Fibroblast of lung (primary cell): ENCODE measurements at regions not wholly inside any gene's neighbourhood (a gene's known extent, or its start where the extent isn't known, plus 50 kb on each side); places are given as distances from the start of the nearest gene placed in this dataset.

Source experiments
- DNase-seq, 2 donors: peaks; one replicate each; pipeline versions ENCODE4 v3.0.0 to v3.0.0-alpha.2; 2010; ENCODE audit warnings: low read depth in 2 of 2
- H2AFZ ChIP-seq: 2 replicates; pipeline ENCODE4 v1.5.1; 2012; ENCODE audit warnings: low read length, control low read depth, inconsistent platforms
- H3K27ac ChIP-seq: 2 replicates; pipeline ENCODE4 v1.5.1; 2011; ENCODE audit warnings: low read length, control low read depth; ENCODE audit not compliant: insufficient read depth
- H3K27me3 ChIP-seq: 2 replicates; pipeline ENCODE4 v1.5.1; 2011; ENCODE audit warnings: mild to moderate bottlenecking, low read length; ENCODE audit not compliant: control insufficient read depth, insufficient read depth
- H3K36me3 ChIP-seq: 2 replicates; pipeline ENCODE4 v1.5.1; 2011; ENCODE audit warnings: low read length; ENCODE audit not compliant: control insufficient read depth, insufficient read depth
- H3K4me1 ChIP-seq: 2 replicates; pipeline ENCODE4 v1.5.1; 2011; ENCODE audit warnings: low read length; ENCODE audit not compliant: control insufficient read depth, insufficient read depth; ENCODE audit errors: extremely low read depth
- H3K4me2 ChIP-seq: 2 replicates; pipeline ENCODE4 v1.5.1; 2011; ENCODE audit warnings: low read length, control low read depth; ENCODE audit not compliant: insufficient read depth; ENCODE audit errors: extremely low read depth
- H3K4me3 ChIP-seq, 4 experiments: fragments of 200-600 bp in 1 of 4; sonication (generic) in 1 of 4; replicated peaks in 1 of 4; 2 replicates each; pipeline ENCODE4 v1.5.1; 2011 to 2016; ENCODE audit warnings: low read length in 4 of 4, low read depth in 3 of 4, mild to moderate bottlenecking in 3 of 4, control low read depth in 2 of 4, inconsistent platforms in 1 of 4, mixed read lengths in 1 of 4; ENCODE audit not compliant: insufficient read depth in 1 of 4; ENCODE audit errors: control extremely low read depth in 1 of 4
- H3K79me2 ChIP-seq: 2 replicates; pipeline ENCODE4 v1.5.1; 2012; ENCODE audit warnings: mild to moderate bottlenecking, low read length, inconsistent platforms; ENCODE audit not compliant: control insufficient read depth, insufficient read depth
- H3K9ac ChIP-seq: 2 replicates; pipeline ENCODE4 v1.5.1; 2011; ENCODE audit warnings: mild to moderate bottlenecking, low read length, control low read depth; ENCODE audit not compliant: insufficient read depth
- H3K9me3 ChIP-seq: 2 replicates; pipeline ENCODE4 v1.5.1; 2012; ENCODE audit warnings: low read depth, low read length; ENCODE audit not compliant: control insufficient read depth, insufficient read depth
- H4K20me1 ChIP-seq: 2 replicates; pipeline ENCODE4 v1.5.1; 2011; ENCODE audit warnings: low read length; ENCODE audit not compliant: control insufficient read depth, insufficient read depth; ENCODE audit errors: extremely low read depth
- CTCF ChIP-seq, 2 donors: IDR thresholded peaks in 1 of 2; conservative IDR thresholded peaks in 1 of 2; 1 replicate in 1 of 2; 2 replicates in 1 of 2; pipeline ENCODE4 v1.5.1; 2011 to 2012; ENCODE audit warnings: low read length in 2 of 2, control low read depth in 1 of 2, inconsistent platforms in 1 of 2, low read depth in 1 of 2, mild to moderate bottlenecking in 1 of 2
- EZH2 ChIP-seq: IDR thresholded peaks from 2 replicates; pipeline ENCODE4 v1.5.1; 2012; ENCODE audit warnings: low read length, control low read depth, mild to moderate bottlenecking; ENCODE audit errors: missing control alignments

GRCh38 chr14:95014036-95014435 lies 143.3 kb downstream of the DICER1 start:
- Histone ChIP-seq H3K9me3 (no peaks in the 10 kb centered on the region), H3K9ac (no peak overlapping the region), H3K79me2 (no peaks in the 10 kb centered on the region), H3K36me3 (no peaks in the 10 kb centered on the region), H3K4me2 (no peak overlapping the region), H3K4me1 (no peaks in the 10 kb centered on the region), H3K4me3 (no peak overlapping the region), H4K20me1 (no peaks in the 10 kb centered on the region), H3K27me3 (no peaks in the 10 kb centered on the region), H2AFZ (no peak overlapping the region), H3K27ac (no peak overlapping the region)
- TF ChIP-seq CTCF (conservative IDR thresholded peaks at IDR 0.05 in 1 of 2, IDR thresholded peaks at IDR 0.05 in 1 of 2; ENCODE audit: low read depth in 1 of 2, low read length in 2 of 2) = no peak
- TF ChIP-seq EZH2 = no peak
- no peak for DNase-seq

DNA sequence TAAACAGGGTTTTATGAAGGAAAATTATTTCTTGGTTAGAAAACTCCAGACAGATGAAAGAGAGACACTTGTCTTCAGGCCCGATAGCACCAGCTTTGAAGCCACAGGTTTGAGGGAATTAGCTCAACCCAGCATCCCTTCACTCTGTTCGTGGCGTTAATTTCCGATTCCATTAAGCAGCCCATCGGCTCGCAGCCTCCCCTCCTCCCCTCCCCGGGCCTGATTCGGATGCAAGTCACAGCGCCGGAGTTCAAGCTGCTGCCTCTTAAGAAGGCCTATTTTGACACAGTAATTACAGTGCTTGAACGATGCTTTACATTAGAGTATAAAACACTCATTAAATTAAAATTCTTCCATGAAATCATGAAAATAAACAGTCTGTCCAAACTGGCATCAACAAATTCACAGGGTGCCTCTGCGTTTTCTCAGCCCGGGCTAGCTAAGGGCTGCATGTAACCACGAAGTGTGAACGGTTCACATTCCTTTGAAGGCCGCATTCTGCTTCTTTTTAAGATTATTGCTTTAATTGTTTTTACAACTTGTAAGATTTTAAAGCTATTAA lies 145.8 kb downstream of the DICER1 start:
- no peak overlapping the region for H3K4me2 ChIP-seq
- H3K4me3 ChIP-seq = no peak overlapping the region
- H3K9ac ChIP-seq = no peak overlapping the region
- H3K27ac ChIP-seq = no peak overlapping the region
- no peaks in the 10 kb centered on the region for H3K79me2 ChIP-seq
- no peaks in the 10 kb centered on the region for H4K20me1 ChIP-seq
- H3K36me3 ChIP-seq = no peaks in the 10 kb centered on the region
- DNase-seq = no peak
- TF ChIP-seq EZH2 (no peak), CTCF (conservative IDR thresholded peaks at IDR 0.05 in 1 of 2, IDR thresholded peaks at IDR 0.05 in 1 of 2; ENCODE audit: low read depth in 1 of 2, low read length in 2 of 2) (no peak)
- no peak overlapping the region for H2AFZ ChIP-seq
- H3K9me3 ChIP-seq = no peaks in the 10 kb centered on the region
- H3K27me3 ChIP-seq = no peaks in the 10 kb centered on the region
- H3K4me1 ChIP-seq = no peaks in the 10 kb centered on the region

GRCh38 chr14:95008445-95009217 lies 148.7 kb downstream of the DICER1 start:
- Histone ChIP-seq H2AFZ (no peak overlapping the region), H3K4me3 (no peak overlapping the region), H4K20me1 (no peaks in the 10 kb centered on the region), H3K9me3 (no peaks in the 10 kb centered on the region), H3K9ac (no peak overlapping the region), H3K79me2 (no peaks in the 10 kb centered on the region), H3K36me3 (no peaks in the 10 kb centered on the region), H3K4me1 (no peaks in the 10 kb centered on the region), H3K4me2 (no peak overlapping the region), H3K27ac (no peak overlapping the region), H3K27me3 (no peaks in the 10 kb centered on the region)
- no peak for DNase-seq
- TF ChIP-seq EZH2 (no peak), CTCF (conservative IDR thresholded peaks at IDR 0.05 in 1 of 2, IDR thresholded peaks at IDR 0.05 in 1 of 2; ENCODE audit: low read depth in 1 of 2, low read length in 2 of 2) (no peak)
